ENCODE measurements at regions not wholly inside any gene's neighbourhood (a gene's known extent, or its start where the extent isn't known, plus 50 kb on each side); places are given as distances from the start of the nearest gene placed in this dataset.

DNA sequence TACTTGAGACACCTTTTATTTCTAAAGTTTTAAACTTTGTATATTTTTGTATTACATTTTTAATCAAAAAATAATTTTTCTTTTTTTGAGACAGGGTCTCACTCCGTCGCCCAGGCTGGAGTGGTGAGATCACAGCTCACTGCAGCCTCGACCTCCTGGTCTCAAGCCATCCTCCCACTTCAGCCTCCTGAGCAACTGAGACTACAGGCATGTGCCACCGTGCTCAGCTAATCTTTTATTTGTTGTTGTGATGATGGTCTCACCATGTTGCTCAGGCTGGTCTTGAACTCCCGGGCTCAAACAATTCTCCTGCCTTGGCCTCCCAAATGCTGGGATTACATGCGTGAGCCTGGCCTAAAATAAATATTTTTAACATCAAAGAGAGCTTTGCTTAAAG, 218.7 kb upstream of the SH3BP4 start:
- DNase-seq (ENCODE audit: low spot score in 2 of 2): no peak
- Histone ChIP-seq H3K36me3 (no peaks in the 10 kb centered on the region), H3K4me3 (no peak overlapping the region), H3K27ac (no peak overlapping the region), H3K4me1 (no peaks in the 10 kb centered on the region), H3K27me3 (no peaks in the 10 kb centered on the region), H3K9me3 (no peaks in the 10 kb centered on the region)
- TF ChIP-seq POLR2AphosphoS5 (IDR thresholded peaks at IDR 0.05): no peak
- WGBS: 95% methylated on average over 6 of the region's 6 CpGs

DNA sequence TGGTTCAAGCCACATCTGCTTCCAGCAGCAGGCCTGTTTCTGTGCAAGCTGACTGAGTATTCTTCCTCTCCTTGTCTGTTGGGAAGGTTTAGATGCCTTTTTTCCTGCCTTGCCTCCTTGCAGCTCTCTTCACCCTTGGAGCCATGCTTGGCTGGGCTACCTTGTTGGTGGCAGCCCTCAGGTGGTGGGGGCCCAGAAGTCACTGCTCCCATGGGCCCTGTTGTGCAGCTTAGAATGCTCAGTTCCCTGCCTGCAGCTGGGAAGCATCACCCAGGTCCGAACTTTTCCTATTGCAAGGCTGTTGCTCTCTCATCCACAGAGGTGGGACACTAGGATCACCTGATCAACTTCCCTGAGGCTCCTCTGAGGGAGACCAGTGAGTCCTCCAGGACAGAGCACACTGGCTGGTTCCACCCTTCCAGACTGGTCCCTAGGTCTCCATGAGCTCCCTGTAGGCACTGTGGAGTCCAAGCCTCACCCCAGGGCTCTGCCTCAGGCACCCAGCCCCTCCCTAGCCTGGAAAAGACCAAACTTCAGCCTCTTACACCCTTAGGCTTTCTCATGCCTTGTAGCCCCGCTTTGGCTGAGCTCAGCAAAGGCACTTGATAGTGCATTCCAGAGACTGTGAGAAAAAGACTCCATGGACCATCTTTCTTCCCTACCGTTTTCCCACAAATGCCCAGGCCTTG, 219.3 kb upstream of the SH3BP4 start:
- H3K4me3 ChIP-seq: no peak overlapping the region
- TF ChIP-seq POLR2A (IDR thresholded peaks at IDR 0.05) (no peak), POLR2AphosphoS5 (IDR thresholded peaks at IDR 0.05) (no peak), EP300 (IDR thresholded peaks at IDR 0.05) (no peak)
- TF ChIP-seq, protein P1, sequence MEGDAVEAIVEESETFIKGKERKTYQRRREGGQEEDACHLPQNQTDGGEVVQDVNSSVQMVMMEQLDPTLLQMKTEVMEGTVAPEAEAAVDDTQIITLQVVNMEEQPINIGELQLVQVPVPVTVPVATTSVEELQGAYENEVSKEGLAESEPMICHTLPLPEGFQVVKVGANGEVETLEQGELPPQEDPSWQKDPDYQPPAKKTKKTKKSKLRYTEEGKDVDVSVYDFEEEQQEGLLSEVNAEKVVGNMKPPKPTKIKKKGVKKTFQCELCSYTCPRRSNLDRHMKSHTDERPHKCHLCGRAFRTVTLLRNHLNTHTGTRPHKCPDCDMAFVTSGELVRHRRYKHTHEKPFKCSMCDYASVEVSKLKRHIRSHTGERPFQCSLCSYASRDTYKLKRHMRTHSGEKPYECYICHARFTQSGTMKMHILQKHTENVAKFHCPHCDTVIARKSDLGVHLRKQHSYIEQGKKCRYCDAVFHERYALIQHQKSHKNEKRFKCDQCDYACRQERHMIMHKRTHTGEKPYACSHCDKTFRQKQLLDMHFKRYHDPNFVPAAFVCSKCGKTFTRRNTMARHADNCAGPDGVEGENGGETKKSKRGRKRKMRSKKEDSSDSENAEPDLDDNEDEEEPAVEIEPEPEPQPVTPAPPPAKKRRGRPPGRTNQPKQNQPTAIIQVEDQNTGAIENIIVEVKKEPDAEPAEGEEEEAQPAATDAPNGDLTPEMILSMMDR (IDR thresholded peaks at IDR 0.05): no peak
- no peak overlapping the region for H3K27ac ChIP-seq
- WGBS: 83% methylated on average over 2 of the region's 3 CpGs
- no peaks in the 10 kb centered on the region for H3K9me3 ChIP-seq
- no peaks in the 10 kb centered on the region for H3K27me3 ChIP-seq
- H3K4me1 ChIP-seq: no peaks in the 10 kb centered on the region
- H3K36me3 ChIP-seq: no peaks in the 10 kb centered on the region
- no peak for DNase-seq (ENCODE audit: low spot score in 2 of 2)

DNA sequence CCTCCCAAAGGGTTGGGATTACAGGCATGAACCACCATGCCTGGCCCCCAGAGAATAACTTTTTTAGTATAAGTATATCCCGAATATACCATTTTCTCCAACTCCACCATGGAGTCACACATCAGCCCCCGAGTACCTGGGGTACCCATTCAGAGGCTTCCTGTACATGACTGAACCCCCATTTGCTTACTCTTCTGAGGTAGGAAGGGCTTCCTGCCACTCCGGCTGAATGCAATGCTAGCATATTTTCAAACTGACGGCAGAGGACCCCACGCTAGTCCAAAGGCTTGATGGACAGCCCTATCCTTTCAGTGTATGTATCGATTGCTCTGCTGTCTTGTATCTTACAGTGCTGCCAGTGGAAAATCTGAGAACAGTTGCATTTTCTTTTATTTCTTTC, 220.6 kb upstream of the SH3BP4 start:
- TF ChIP-seq, protein P1 (IDR thresholded peaks at IDR 0.05): no peak
- TF ChIP-seq POLR2A (IDR thresholded peaks at IDR 0.05): no peak
- no peak for TF ChIP-seq EP300 (IDR thresholded peaks at IDR 0.05)
- TF ChIP-seq POLR2AphosphoS5 (IDR thresholded peaks at IDR 0.05): no peak
- WGBS: 92% methylated on average over 6 of the region's 6 CpGs

DNA sequence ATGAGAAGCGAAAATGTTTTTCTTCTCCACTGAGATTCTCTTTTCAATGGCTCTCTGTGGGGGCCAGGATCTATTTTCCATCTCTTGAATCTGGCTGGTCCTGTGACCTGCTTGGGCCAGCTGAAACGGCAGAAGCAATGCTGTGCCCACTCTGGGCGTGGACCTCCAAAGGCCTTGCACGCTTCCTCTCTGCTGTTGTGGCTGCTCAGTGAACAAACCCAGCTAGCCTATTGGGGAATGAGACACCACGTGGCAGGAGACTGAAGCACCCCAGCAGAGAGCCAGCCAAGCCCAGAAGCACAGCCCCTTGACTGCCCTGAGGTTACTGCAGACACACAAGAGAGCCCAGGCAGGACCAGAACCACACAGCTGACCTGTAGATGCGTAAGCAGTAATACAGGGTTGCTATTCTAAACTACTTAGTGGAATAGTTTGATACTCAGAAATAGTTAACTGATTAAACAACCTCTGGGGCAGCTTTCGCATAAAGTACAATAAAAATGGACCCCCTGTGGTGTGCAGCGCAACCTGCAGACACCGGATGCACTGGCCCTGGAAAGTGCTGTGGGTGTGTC, 221.7 kb upstream of the SH3BP4 start:
- 80% methylated on average over 8 of the region's 9 CpGs for WGBS
- Histone ChIP-seq H3K36me3 (no peaks in the 10 kb centered on the region), H3K9me3 (no peaks in the 10 kb centered on the region), H3K27me3 (no peaks in the 10 kb centered on the region), H3K27ac (no peak overlapping the region), H3K4me1 (no peaks in the 10 kb centered on the region), H3K4me3 (no peak overlapping the region)
- TF ChIP-seq POLR2A (IDR thresholded peaks at IDR 0.05) (no peak), EP300 (IDR thresholded peaks at IDR 0.05) (no peak), POLR2AphosphoS5 (IDR thresholded peaks at IDR 0.05) (no peak)
- TF ChIP-seq, protein P1 (IDR thresholded peaks at IDR 0.05): no peak
- DNase-seq (ENCODE audit: low spot score in 2 of 2): no peak

More for the DNA sequence above, 220.6 kb upstream of the SH3BP4 start:
- H3K27ac ChIP-seq: no peak overlapping the region
- no peaks in the 10 kb centered on the region for H3K4me1 ChIP-seq
- no peak overlapping the region for H3K4me3 ChIP-seq
- H3K9me3 ChIP-seq: no peaks in the 10 kb centered on the region
- no peaks in the 10 kb centered on the region for H3K27me3 ChIP-seq
- no peak for DNase-seq (ENCODE audit: low spot score in 2 of 2)
- H3K36me3 ChIP-seq: no peaks in the 10 kb centered on the region

DNA sequence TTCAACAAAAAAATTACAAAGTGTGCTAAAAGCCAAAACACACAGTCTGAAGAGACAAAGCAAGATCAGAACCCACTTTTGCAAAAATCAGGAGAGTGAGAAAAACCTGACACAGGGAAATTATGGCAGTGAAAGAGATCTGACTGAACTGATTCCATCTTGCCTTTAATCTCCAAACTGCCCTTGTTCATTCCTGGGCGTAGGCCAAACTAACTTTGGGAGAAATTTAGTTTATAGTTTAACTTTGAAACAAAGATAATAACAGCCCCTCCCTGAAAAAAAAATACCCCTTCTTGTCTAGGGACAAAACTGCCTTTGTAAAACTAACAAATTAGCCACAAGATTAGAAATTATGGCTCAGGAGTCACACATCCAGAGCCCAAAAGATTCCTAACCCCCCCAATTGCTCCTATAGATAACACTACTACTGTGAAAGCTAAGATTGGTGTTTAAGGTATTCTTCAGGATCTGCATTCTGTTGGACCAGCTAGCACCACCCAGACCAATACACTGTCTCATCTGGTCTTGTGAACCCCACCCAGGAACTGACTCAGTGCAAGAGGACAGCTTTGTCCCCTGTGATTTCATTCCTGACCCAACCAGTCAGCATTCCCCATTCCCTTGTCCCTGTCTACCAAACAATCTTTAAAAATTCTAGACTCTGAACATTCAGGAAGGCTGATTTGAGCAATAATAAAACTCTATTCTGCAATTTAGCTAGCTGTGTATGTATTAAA, 226.1 kb upstream of the SH3BP4 start:
- no peak overlapping the region for H3K4me3 ChIP-seq
- WGBS: 89% methylated on average over 1 of the region's 1 CpG
- no peak for TF ChIP-seq POLR2AphosphoS5 (IDR thresholded peaks at IDR 0.05)
- no peak for TF ChIP-seq EP300 (IDR thresholded peaks at IDR 0.05)
- TF ChIP-seq, protein P1 (IDR thresholded peaks at IDR 0.05): no peak
- H3K27ac ChIP-seq: no peak overlapping the region
- no peaks in the 10 kb centered on the region for H3K4me1 ChIP-seq
- H3K36me3 ChIP-seq: no peaks in the 10 kb centered on the region
- H3K27me3 ChIP-seq: no peaks in the 10 kb centered on the region
- no peak for DNase-seq (ENCODE audit: low spot score in 2 of 2)
- H3K9me3 ChIP-seq: no peaks in the 10 kb centered on the region

All from suprapubic skin (tissue), 4 donors.